ENCODE measurements at regions not wholly inside any gene's neighbourhood (a gene's known extent, or its start where the extent isn't known, plus 50 kb on each side); places are given as distances from the start of the nearest gene placed in this dataset.

DNA sequence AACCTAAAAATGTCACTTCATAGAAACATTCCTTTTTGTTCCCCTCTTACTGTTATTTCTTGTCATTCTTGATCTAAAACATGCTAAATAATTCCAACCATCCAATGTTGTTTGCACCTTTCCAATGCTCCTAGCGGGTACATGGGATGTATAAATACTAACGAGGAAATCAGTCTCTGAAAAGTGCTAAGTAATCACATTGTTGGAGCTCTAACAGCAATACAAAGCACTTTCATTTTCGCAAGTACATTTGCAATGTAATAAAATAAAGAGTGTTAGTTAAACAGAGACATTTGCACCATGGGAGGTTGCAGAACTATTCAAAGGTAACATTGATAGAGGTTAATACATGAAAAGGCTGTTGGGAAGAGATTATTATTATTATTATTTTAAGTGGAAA is 286.2 kb upstream of the ACVR2A start:
- H3K27ac ChIP-seq (ENCODE audit: low read depth, low read length) = no peak overlapping the region
- H3K9me3 ChIP-seq (ENCODE audit: control insufficient read depth, insufficient read depth, low read depth, low read length) = no peaks in the 10 kb centered on the region
- H3K9ac ChIP-seq (ENCODE audit: low read length) = no peak overlapping the region
- no peaks in the 10 kb centered on the region for H3K27me3 ChIP-seq (ENCODE audit: control insufficient read depth, insufficient read depth, low read length)
- no peaks in the 10 kb centered on the region for H3K4me1 ChIP-seq (ENCODE audit: control insufficient read depth, insufficient read depth, low read length)
- H3K36me3 ChIP-seq (ENCODE audit: control insufficient read depth, insufficient read depth, low read length) = no peaks in the 10 kb centered on the region
- no peak overlapping the region for H3K4me3 ChIP-seq (ENCODE audit: low read depth, low read length)

DNA sequence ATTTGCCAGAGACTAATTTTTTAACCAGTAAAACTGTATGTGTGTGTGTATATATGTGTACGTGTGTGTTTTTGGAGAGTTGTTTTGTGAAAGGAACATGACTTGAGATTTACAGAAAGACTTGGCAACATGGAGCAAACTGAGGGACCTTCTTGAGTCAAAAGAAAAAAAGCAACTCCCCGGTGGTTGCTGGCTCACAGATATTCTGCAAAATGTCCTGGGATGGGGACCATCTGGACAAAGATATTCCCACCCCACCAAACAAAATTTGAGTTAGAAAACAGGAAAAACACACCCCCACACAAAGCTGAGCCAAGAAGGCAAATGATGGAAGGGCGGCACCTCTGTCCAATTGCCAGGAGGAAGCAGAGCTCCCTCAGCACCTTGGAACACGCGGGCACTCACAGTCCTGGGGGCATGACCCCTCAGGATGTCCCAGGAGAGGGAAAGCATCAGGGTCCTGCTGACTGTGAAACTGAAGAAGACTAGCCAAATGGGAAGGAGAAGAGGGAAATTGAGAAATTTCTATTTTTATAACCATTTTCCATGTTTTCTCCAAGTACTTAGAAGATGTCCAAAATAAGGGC is 290.2 kb upstream of the ACVR2A start:
- Histone ChIP-seq H3K27ac (ENCODE audit: low read depth, low read length) (no peak overlapping the region), H3K27me3 (ENCODE audit: control insufficient read depth, insufficient read depth, low read length) (no peaks in the 10 kb centered on the region), H3K9me3 (ENCODE audit: control insufficient read depth, insufficient read depth, low read depth, low read length) (no peaks in the 10 kb centered on the region), H3K9ac (ENCODE audit: low read length) (no peak overlapping the region), H3K4me3 (ENCODE audit: low read depth, low read length) (no peak overlapping the region), H3K4me1 (ENCODE audit: control insufficient read depth, insufficient read depth, low read length) (no peaks in the 10 kb centered on the region), H3K36me3 (ENCODE audit: control insufficient read depth, insufficient read depth, low read length) (no peaks in the 10 kb centered on the region)

DNA sequence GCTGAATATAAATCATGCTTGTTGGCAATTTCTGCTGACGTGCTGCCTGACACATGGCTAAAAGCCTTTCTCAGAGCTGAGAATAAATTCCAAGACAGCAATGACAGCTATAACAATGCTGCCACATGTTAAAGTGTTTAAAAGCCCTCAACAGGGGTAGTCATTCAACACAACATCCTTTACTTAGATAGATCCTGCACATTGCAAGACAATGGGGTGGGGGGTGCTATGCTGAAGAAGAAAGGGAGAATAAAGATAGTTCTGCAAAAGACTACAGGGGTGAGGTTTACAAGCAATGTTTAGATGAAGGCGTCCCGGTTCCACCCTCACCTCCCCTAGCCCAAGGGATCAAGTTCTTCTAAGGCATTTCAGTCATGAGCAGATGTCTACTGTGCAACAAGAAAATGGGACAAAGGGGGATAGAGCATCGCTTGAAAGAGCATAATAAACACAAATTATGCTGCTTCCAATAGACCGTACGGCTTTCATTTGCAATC is 291.0 kb upstream of the ACVR2A start:
- Histone ChIP-seq H3K27me3 (ENCODE audit: control insufficient read depth, insufficient read depth, low read length) (no peaks in the 10 kb centered on the region), H3K9me3 (ENCODE audit: control insufficient read depth, insufficient read depth, low read depth, low read length) (no peaks in the 10 kb centered on the region), H3K4me1 (ENCODE audit: control insufficient read depth, insufficient read depth, low read length) (no peaks in the 10 kb centered on the region), H3K36me3 (ENCODE audit: control insufficient read depth, insufficient read depth, low read length) (no peaks in the 10 kb centered on the region), H3K27ac (ENCODE audit: low read depth, low read length) (no peak overlapping the region), H3K4me3 (ENCODE audit: low read depth, low read length) (no peak overlapping the region), H3K9ac (ENCODE audit: low read length) (no peak overlapping the region)

DNA sequence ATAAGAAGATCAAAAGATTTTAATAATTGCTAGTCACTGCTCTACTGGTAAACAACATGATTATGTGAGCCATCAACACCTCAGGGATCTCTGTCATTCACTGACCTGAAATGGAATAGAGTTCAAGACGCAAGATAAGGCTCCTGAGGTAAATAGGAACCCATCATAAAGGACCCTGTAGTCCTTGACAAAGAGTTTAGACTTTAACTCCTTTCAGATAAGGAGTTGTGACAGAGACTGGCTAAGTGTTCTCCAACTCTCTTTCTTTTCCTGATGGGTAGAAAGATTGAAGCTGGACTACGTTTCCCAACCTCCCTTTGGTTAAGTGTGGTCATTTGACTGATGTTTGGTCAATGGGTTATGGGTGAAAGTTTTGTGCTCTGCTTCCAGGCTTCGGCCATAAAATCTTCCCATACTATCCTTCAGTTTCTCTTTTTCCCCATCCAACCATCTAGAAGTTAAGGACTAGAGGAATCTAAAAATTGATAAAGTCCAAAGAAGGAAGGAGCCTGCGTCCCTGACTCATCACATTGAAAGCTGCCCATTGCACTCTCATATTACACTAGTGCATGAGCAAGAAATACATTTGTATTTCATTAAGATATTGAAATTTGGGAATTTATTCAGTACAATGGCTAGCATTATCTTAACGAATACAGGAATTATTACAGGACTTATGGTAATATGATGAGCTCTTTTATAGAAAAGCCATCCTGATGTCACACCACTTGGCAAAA is 293.7 kb upstream of the ACVR2A start:
- Histone ChIP-seq H3K9ac (ENCODE audit: low read length) (no peak overlapping the region), H3K9me3 (ENCODE audit: control insufficient read depth, insufficient read depth, low read depth, low read length) (no peaks in the 10 kb centered on the region), H3K27me3 (ENCODE audit: control insufficient read depth, insufficient read depth, low read length) (no peaks in the 10 kb centered on the region), H3K4me3 (ENCODE audit: low read depth, low read length) (no peak overlapping the region), H3K4me1 (ENCODE audit: control insufficient read depth, insufficient read depth, low read length) (no peaks in the 10 kb centered on the region), H3K36me3 (ENCODE audit: control insufficient read depth, insufficient read depth, low read length) (no peaks in the 10 kb centered on the region), H3K27ac (ENCODE audit: low read depth, low read length) (no peak overlapping the region)

DNA sequence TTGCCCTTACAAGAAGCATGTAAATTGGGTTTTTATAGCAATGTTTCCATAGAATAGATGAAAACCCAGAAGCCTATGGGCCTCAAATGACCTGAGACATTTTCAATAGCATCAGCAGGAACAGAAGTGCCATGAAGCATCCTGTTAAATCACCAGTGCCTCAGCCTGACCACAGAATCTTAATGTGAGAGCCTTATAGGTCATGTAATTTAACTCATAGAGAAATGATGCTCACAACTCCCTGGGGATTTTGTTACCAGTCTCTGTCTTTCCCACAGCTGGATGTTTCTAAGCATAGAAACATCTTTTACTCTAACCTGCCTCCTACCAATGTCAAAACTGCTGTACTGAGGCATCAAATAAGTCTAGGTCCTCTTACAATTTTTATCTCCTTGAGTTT is 295.8 kb upstream of the ACVR2A start:
- Histone ChIP-seq H3K27me3 (ENCODE audit: control insufficient read depth, insufficient read depth, low read length) (no peaks in the 10 kb centered on the region), H3K9ac (ENCODE audit: low read length) (no peak overlapping the region), H3K9me3 (ENCODE audit: control insufficient read depth, insufficient read depth, low read depth, low read length) (no peaks in the 10 kb centered on the region), H3K4me3 (ENCODE audit: low read depth, low read length) (no peak overlapping the region), H3K36me3 (ENCODE audit: control insufficient read depth, insufficient read depth, low read length) (no peaks in the 10 kb centered on the region), H3K27ac (ENCODE audit: low read depth, low read length) (no peak overlapping the region), H3K4me1 (ENCODE audit: control insufficient read depth, insufficient read depth, low read length) (no peaks in the 10 kb centered on the region)

DNA sequence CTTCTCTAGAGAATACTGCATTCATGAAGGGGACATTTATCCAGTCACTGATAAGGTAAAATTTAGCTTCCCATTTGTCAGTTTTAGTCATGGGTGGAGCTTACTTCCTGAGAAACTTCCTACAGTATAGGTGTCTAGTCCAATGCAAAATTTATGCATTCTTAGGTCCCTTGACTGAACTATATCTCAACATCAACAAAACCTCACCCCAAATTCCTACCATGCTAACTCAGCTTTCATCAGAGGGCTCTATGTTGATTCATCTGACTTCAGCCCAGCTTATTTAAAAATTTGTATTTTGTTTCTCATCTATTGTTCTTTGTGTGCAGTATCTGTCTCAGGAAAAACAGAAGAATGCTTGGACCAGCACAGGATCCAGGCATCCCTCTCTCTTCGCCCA is 296.4 kb upstream of the ACVR2A start:
- Histone ChIP-seq H3K9me3 (ENCODE audit: control insufficient read depth, insufficient read depth, low read depth, low read length) (no peaks in the 10 kb centered on the region), H3K27ac (ENCODE audit: low read depth, low read length) (no peak overlapping the region), H3K36me3 (ENCODE audit: control insufficient read depth, insufficient read depth, low read length) (no peaks in the 10 kb centered on the region), H3K9ac (ENCODE audit: low read length) (no peak overlapping the region), H3K4me3 (ENCODE audit: low read depth, low read length) (no peak overlapping the region), H3K4me1 (ENCODE audit: control insufficient read depth, insufficient read depth, low read length) (no peaks in the 10 kb centered on the region), H3K27me3 (ENCODE audit: control insufficient read depth, insufficient read depth, low read length) (no peaks in the 10 kb centered on the region)

DNA sequence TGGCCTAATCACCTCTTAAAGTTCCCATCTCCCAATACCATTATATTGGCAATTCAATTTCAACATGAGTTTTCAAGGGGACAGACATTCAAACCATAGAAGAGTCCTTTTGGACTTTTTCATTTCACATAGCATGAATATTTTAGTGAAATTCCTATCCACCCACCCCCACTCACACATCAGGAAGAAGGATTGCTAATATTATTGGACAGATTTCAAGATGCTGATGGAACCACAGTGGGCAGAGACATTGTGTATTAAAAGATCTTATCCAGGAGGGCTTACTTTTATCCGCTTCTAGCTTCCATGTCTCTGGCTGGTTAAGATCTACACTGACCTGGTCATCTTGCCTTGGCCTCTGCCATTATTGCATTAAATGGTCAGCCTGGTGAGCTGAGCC is 297.4 kb upstream of the ACVR2A start:
- Histone ChIP-seq H3K27me3 (ENCODE audit: control insufficient read depth, insufficient read depth, low read length) (no peaks in the 10 kb centered on the region), H3K27ac (ENCODE audit: low read depth, low read length) (no peak overlapping the region), H3K4me1 (ENCODE audit: control insufficient read depth, insufficient read depth, low read length) (no peaks in the 10 kb centered on the region), H3K36me3 (ENCODE audit: control insufficient read depth, insufficient read depth, low read length) (no peaks in the 10 kb centered on the region), H3K4me3 (ENCODE audit: low read depth, low read length) (no peak overlapping the region), H3K9ac (ENCODE audit: low read length) (no peak overlapping the region), H3K9me3 (ENCODE audit: control insufficient read depth, insufficient read depth, low read depth, low read length) (no peaks in the 10 kb centered on the region)

DNA sequence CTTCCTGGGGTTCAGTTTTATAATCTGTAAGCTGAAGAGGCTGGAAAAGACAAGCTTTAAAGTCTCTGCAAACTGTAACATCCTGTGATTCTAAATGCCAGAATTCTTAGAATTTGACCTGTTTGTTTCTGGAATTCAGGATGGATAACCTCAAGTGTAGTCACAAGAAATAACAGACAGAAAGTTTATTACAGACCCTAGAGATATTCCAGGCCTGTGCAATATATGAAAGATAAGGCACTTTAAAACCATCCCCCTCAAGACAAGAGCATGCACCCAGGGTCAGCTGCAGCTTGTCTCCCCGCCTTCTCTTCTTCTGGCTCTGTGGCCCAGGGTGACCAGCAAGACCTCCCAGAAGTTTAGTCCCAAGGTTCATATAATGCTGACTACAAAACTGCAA is 298.7 kb upstream of the ACVR2A start:
- Histone ChIP-seq H3K36me3 (ENCODE audit: control insufficient read depth, insufficient read depth, low read length) (no peaks in the 10 kb centered on the region), H3K4me3 (ENCODE audit: low read depth, low read length) (no peak overlapping the region), H3K27me3 (ENCODE audit: control insufficient read depth, insufficient read depth, low read length) (no peaks in the 10 kb centered on the region), H3K27ac (ENCODE audit: low read depth, low read length) (no peak overlapping the region), H3K9ac (ENCODE audit: low read length) (no peak overlapping the region), H3K4me1 (ENCODE audit: control insufficient read depth, insufficient read depth, low read length) (no peaks in the 10 kb centered on the region), H3K9me3 (ENCODE audit: control insufficient read depth, insufficient read depth, low read depth, low read length) (no peaks in the 10 kb centered on the region)

DNA sequence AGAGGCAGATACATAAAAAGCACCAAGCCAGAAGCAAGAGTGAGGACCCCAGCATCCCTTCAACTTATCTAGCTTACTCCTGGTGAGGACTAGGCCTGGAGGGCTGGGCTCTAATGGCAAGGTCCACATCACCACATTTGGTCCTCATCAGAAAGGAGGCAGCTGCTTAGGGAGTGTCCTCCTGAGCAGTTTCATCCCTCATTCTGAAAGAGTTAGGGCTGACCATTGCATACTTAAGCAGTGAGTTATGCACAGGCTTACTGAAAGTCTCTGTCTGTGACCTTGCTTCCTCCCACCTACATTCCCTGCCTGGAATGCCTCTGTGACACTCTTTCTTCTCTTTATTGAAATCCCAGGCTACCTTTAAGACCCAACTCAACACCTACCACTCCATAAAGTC is 301.8 kb upstream of the ACVR2A start:
- no peak overlapping the region for H3K27ac ChIP-seq (ENCODE audit: low read depth, low read length)
- no peak overlapping the region for H3K9ac ChIP-seq (ENCODE audit: low read length)
- H3K4me1 ChIP-seq (ENCODE audit: control insufficient read depth, insufficient read depth, low read length) = no peaks in the 10 kb centered on the region
- no peaks in the 10 kb centered on the region for H3K27me3 ChIP-seq (ENCODE audit: control insufficient read depth, insufficient read depth, low read length)
- H3K9me3 ChIP-seq (ENCODE audit: control insufficient read depth, insufficient read depth, low read depth, low read length) = no peaks in the 10 kb centered on the region
- H3K4me3 ChIP-seq (ENCODE audit: low read depth, low read length) = no peak overlapping the region
- no peaks in the 10 kb centered on the region for H3K36me3 ChIP-seq (ENCODE audit: control insufficient read depth, insufficient read depth, low read length)

DNA sequence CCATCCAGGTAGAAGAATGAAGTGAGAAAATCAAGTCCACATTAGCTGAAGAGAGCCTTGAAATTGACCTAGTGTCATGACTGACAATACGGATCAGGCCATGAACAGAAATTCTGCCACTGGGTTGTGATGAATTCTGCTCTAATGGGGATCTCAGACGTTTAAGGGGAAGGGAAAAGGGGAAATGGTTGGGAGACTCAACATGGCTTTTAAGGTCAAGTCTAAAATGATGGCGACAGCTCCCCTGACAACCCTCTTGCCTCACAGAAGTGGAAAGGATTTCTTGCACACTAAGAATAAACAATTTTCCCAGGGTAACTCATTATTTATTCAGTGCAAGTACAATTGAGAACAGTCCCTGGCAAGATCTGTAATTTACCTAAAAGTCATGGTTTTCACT is 302.5 kb upstream of the ACVR2A start:
- no peaks in the 10 kb centered on the region for H3K9me3 ChIP-seq (ENCODE audit: control insufficient read depth, insufficient read depth, low read depth, low read length)
- no peaks in the 10 kb centered on the region for H3K27me3 ChIP-seq (ENCODE audit: control insufficient read depth, insufficient read depth, low read length)
- H3K27ac ChIP-seq (ENCODE audit: low read depth, low read length) = no peak overlapping the region
- no peaks in the 10 kb centered on the region for H3K36me3 ChIP-seq (ENCODE audit: control insufficient read depth, insufficient read depth, low read length)
- H3K4me1 ChIP-seq (ENCODE audit: control insufficient read depth, insufficient read depth, low read length) = no peaks in the 10 kb centered on the region
- no peak overlapping the region for H3K4me3 ChIP-seq (ENCODE audit: low read depth, low read length)
- H3K9ac ChIP-seq (ENCODE audit: low read length) = no peak overlapping the region

DNA sequence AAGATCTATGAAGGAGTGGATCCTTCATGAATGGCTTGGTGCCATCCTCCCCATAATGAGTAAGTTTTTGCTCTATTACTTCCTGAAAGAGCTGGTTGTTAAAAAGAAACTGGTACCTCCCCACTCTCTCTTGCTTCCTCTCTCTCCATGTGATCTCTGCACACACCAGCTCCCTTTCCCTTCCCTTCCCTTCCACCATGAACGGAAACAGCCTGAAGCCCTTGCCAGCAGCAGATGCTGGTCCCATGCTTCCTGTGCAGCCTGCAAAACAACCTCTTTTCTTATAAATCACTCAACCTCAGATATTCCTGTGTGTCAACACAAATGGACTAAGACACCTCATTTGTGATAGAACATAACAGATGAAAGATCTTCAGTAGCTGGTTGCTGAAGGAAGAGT is 303.5 kb upstream of the ACVR2A start:
- H3K27ac ChIP-seq (ENCODE audit: low read depth, low read length) = no peak overlapping the region
- no peaks in the 10 kb centered on the region for H3K9me3 ChIP-seq (ENCODE audit: control insufficient read depth, insufficient read depth, low read depth, low read length)
- no peaks in the 10 kb centered on the region for H3K4me1 ChIP-seq (ENCODE audit: control insufficient read depth, insufficient read depth, low read length)
- H3K4me3 ChIP-seq (ENCODE audit: low read depth, low read length) = no peak overlapping the region
- no peaks in the 10 kb centered on the region for H3K27me3 ChIP-seq (ENCODE audit: control insufficient read depth, insufficient read depth, low read length)
- no peak overlapping the region for H3K9ac ChIP-seq (ENCODE audit: low read length)
- no peaks in the 10 kb centered on the region for H3K36me3 ChIP-seq (ENCODE audit: control insufficient read depth, insufficient read depth, low read length)

Data from HUES6 (cell line).